22Rv1 (cell line): ENCODE measurements at regions not wholly inside any gene's neighbourhood (a gene's known extent, or its start where the extent isn't known, plus 50 kb on each side); places are given as distances from the start of the nearest gene placed in this dataset.

Source experiments
- CTCF ChIP-seq: fragments of 450-650 bp; IDR thresholded peaks from 2 replicates; pipeline ENCODE4 v1.5.1; 2017; ENCODE audit warnings: mild to moderate bottlenecking
- ZFX ChIP-seq: fragments of 450-650 bp; IDR thresholded peaks from 2 replicates; pipeline ENCODE4 v1.6.1; 2017; ENCODE audit warnings: antibody characterized with exemption, borderline replicate concordance

GRCh38 chr14:61120576-61120975 is 139.5 kb downstream of the SLC38A6 start:
- TF ChIP-seq CTCF (no peak), ZFX (no peak)
